ENCODE measurements at regions not wholly inside any gene's neighbourhood (a gene's known extent, or its start where the extent isn't known, plus 50 kb on each side); places are given as distances from the start of the nearest gene placed in this dataset.

- TF ChIP-seq EZH2phosphoT487 (conservative IDR thresholded peaks at IDR 0.05; ENCODE audit: low read length): no peak
- TF ChIP-seq CTCF (IDR thresholded peaks at IDR 0.05; ENCODE audit: insufficient read depth, low read length, poor library complexity, severe bottlenecking): no peak
- Histone ChIP-seq H3K27me3 (ENCODE audit: low read length) (no peaks in the 10 kb centered on the region), H3K4me3 (ENCODE audit: insufficient read depth, low read length, poor library complexity, severe bottlenecking) (no peak overlapping the region), H3K9me3 (ENCODE audit: insufficient read depth, low read length) (no peaks in the 10 kb centered on the region), H3K27ac (ENCODE audit: low read depth, low read length) (no peak overlapping the region), H3F3A (ENCODE audit: insufficient read depth) (no peaks in the 10 kb centered on the region), H3K36me3 (ENCODE audit: low read length) (no peaks in the 10 kb centered on the region), H2AFZ (ENCODE audit: low read depth, low read length, severe bottlenecking) (no peak overlapping the region), H3K79me2 (ENCODE audit: insufficient read depth, low read length) (no peaks in the 10 kb centered on the region), H3K4me2 (ENCODE audit: low read depth, low read length, poor library complexity, severe bottlenecking) (no peak overlapping the region), H4K20me1 (ENCODE audit: low read depth, low read length) (no peaks in the 10 kb centered on the region), H3K9me2 (replicated peaks; ENCODE audit: insufficient read depth, low read length) (no peaks in the 10 kb centered on the region), H3K9ac (ENCODE audit: low read length) (no peak overlapping the region)
Observed at GRCh38 chr11:71070490-71071453, 181.6 kb downstream of the SHANK2 start.

- no peaks in the 10 kb centered on the region for H4K20me1 ChIP-seq (ENCODE audit: low read depth, low read length)
- H3K79me2 ChIP-seq (ENCODE audit: insufficient read depth, low read length): no peaks in the 10 kb centered on the region
- H3K9me2 ChIP-seq (replicated peaks; ENCODE audit: insufficient read depth, low read length): no peaks in the 10 kb centered on the region
- H3K27ac ChIP-seq (ENCODE audit: low read depth, low read length): no peak overlapping the region
- no peak overlapping the region for H3K4me2 ChIP-seq (ENCODE audit: low read depth, low read length, poor library complexity, severe bottlenecking)
- no peaks in the 10 kb centered on the region for H3K27me3 ChIP-seq (ENCODE audit: low read length)
- no peak overlapping the region for H2AFZ ChIP-seq (ENCODE audit: low read depth, low read length, severe bottlenecking)
- H3K9me3 ChIP-seq (ENCODE audit: insufficient read depth, low read length): no peaks in the 10 kb centered on the region
- H3K36me3 ChIP-seq (ENCODE audit: low read length): no peaks in the 10 kb centered on the region
- H3K4me3 ChIP-seq (ENCODE audit: insufficient read depth, low read length, poor library complexity, severe bottlenecking): no peak overlapping the region
- no peak overlapping the region for H3K9ac ChIP-seq (ENCODE audit: low read length)
- no peak for TF ChIP-seq CTCF (IDR thresholded peaks at IDR 0.05; ENCODE audit: insufficient read depth, low read length, poor library complexity, severe bottlenecking)
- no peaks in the 10 kb centered on the region for H3F3A ChIP-seq (ENCODE audit: insufficient read depth)
Observed at GRCh38 chr11:71068963-71069362, 183.4 kb downstream of the SHANK2 start.

- Histone ChIP-seq H3K4me2 (ENCODE audit: low read depth, low read length, poor library complexity, severe bottlenecking) (no peak overlapping the region), H3K9ac (ENCODE audit: low read length) (no peak overlapping the region), H3K4me3 (ENCODE audit: insufficient read depth, low read length, poor library complexity, severe bottlenecking) (no peak overlapping the region), H3K79me2 (ENCODE audit: insufficient read depth, low read length) (no peaks in the 10 kb centered on the region), H4K20me1 (ENCODE audit: low read depth, low read length) (no peaks in the 10 kb centered on the region), H3K36me3 (ENCODE audit: low read length) (no peaks in the 10 kb centered on the region), H3F3A (ENCODE audit: insufficient read depth) (no peaks in the 10 kb centered on the region), H3K9me2 (replicated peaks; ENCODE audit: insufficient read depth, low read length) (no peaks in the 10 kb centered on the region), H3K27ac (ENCODE audit: low read depth, low read length) (no peak overlapping the region), H3K9me3 (ENCODE audit: insufficient read depth, low read length) (no peaks in the 10 kb centered on the region), H3K27me3 (ENCODE audit: low read length) (no peaks in the 10 kb centered on the region), H2AFZ (ENCODE audit: low read depth, low read length, severe bottlenecking) (no peak overlapping the region)
- TF ChIP-seq CTCF (IDR thresholded peaks at IDR 0.05; ENCODE audit: insufficient read depth, low read length, poor library complexity, severe bottlenecking) (no peak), EZH2phosphoT487 (conservative IDR thresholded peaks at IDR 0.05; ENCODE audit: low read length) (no peak)
Observed at GRCh38 chr11:71067753-71068152, 184.6 kb downstream of the SHANK2 start.
